ENCODE measurements at regions not wholly inside any gene's neighbourhood (a gene's known extent, or its start where the extent isn't known, plus 50 kb on each side); places are given as distances from the start of the nearest gene placed in this dataset.

DNA sequence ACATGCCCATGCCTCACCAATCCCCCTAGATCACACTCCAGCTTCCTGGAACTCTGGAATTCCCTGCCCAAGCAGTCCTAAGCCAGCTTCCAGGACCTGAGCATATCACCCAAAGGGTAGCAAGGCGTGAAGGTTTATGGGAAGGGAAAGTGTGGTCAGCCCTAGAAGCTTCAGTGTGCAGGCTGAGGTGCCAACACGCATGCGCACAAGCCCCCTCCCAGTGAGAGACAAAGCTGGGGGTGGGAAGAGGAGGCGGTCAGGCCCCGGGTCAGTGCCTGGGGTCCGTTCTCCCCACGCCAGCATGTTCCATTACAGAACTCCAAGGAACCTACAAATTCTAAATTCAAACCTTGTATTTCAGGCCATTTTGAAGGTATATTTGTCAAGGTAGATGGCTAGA, 103.6 kb upstream of the C7orf33 start:
- dilution Hi-C loops (cut with HindIII; ENCODE audit: low sequenced_read_pairs, unreplicated experiment), result no loop called here
- CTCF ChIA-PET, result no interaction called here
- no CpG with 5 or more reads among the region's 7 CpGs for WGBS, 2 experiments (ENCODE audit: extremely low coverage in 2 of 2, insufficient read length in 1 of 2)
- Histone ChIP-seq H3K36me3 (ENCODE audit: control insufficient read depth, insufficient read depth, low read length) (no peaks in the 10 kb centered on the region), H3K4me2 (ENCODE audit: low read depth, low read length) (no peak overlapping the region), H3K4ac (ENCODE audit: low read depth, low read length) (no peak overlapping the region), H2BK20ac (ENCODE audit: low read depth, low read length) (no peak overlapping the region), H4K5ac (ENCODE audit: low read depth, low read length) (no peak overlapping the region), H2AK9ac (replicated peaks; ENCODE audit: low read depth, low read length, poor library complexity) (no peak overlapping the region), H3K79me1 (ENCODE audit: low read depth in 1 of 2, low read length in 2 of 2) (no peaks in the 10 kb centered on the region), H4K8ac (ENCODE audit: low read depth in 2 of 2, low read length in 2 of 2) (no peak overlapping the region), H3K27ac (ENCODE audit: insufficient read depth, low read length) (no peak overlapping the region), H3K14ac (replicated peaks; ENCODE audit: low read depth, low read length) (no peak overlapping the region), H3K18ac (ENCODE audit: low read depth, low read length) (no peak overlapping the region), H3K9me3 (ENCODE audit: control insufficient read depth, insufficient read depth, low read length) (no peaks in the 10 kb centered on the region), H2BK120ac (ENCODE audit: low read depth, low read length) (no peak overlapping the region), H4K20me1 (ENCODE audit: insufficient read depth, low read length) (no peaks in the 10 kb centered on the region), H3K4me3 (ENCODE audit: insufficient read depth, low read depth, low read length) (no peak overlapping the region), H2AFZ (replicated peaks; ENCODE audit: low read length, poor library complexity) (no peak overlapping the region), H4K91ac (ENCODE audit: insufficient read depth, low read depth, low read length) (no peak overlapping the region), H2AK5ac (ENCODE audit: low read depth, low read length) (no peak overlapping the region), H3K27me3 (ENCODE audit: control insufficient read depth, insufficient read depth, low read length) (no peaks in the 10 kb centered on the region), H3K9ac (ENCODE audit: low read depth, low read length) (no peak overlapping the region), H2BK15ac (ENCODE audit: low read depth, low read length) (no peak overlapping the region), H3K56ac (ENCODE audit: extremely low read depth, insufficient read depth, low read length) (no peak overlapping the region), H3K23ac (ENCODE audit: low read depth, low read length) (no peak overlapping the region), H3K4me1 (ENCODE audit: control insufficient read depth, insufficient read depth, low read length) (no peaks in the 10 kb centered on the region), H2BK5ac (ENCODE audit: low read depth, low read length, poor library complexity, severe bottlenecking) (no peak overlapping the region), H3K9me1 (ENCODE audit: insufficient read depth, low read length) (no peaks in the 10 kb centered on the region)
- in situ Hi-C loops (cut with MboI; ENCODE audit: low sequenced_read_pairs), result no loop called here
- POLR2A ChIA-PET (ENCODE audit: unreplicated experiment), result no interaction called here
- intact Hi-C loops (cut with micrococcal nuclease), result no loop called here
- no peak for ATAC-seq (ENCODE audit: low read depth)
- no peak for DNase-seq
- no peak for TF ChIP-seq MAZ (IDR thresholded peaks at IDR 0.05; ENCODE audit: borderline replicate concordance, low read depth, low read length)
- no peak for TF ChIP-seq RFX5 (IDR thresholded peaks at IDR 0.05; ENCODE audit: low read depth, low read length)
- TF ChIP-seq RCOR1 (IDR thresholded peaks at IDR 0.05; ENCODE audit: insufficient replicate concordance, low read length), result no peak
- TF ChIP-seq BHLHE40 (IDR thresholded peaks at IDR 0.05; ENCODE audit: low read depth, low read length), result no peak
- TF ChIP-seq, protein P1, sequence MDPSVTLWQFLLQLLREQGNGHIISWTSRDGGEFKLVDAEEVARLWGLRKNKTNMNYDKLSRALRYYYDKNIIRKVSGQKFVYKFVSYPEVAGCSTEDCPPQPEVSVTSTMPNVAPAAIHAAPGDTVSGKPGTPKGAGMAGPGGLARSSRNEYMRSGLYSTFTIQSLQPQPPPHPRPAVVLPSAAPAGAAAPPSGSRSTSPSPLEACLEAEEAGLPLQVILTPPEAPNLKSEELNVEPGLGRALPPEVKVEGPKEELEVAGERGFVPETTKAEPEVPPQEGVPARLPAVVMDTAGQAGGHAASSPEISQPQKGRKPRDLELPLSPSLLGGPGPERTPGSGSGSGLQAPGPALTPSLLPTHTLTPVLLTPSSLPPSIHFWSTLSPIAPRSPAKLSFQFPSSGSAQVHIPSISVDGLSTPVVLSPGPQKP (IDR thresholded peaks at IDR 0.05; ENCODE audit: borderline replicate concordance, low read depth, low read length), result no peak
- TF ChIP-seq POLR2A (IDR thresholded peaks at IDR 0.05; ENCODE audit: low read depth, low read length), result no peak
- TF ChIP-seq NFE2L2 (IDR thresholded peaks at IDR 0.05; ENCODE audit: low read depth, low read length), result no peak
- TF ChIP-seq SMC3 (IDR thresholded peaks at IDR 0.05; ENCODE audit: low read depth, low read length), result no peak
- TF ChIP-seq CHD1 (IDR thresholded peaks at IDR 0.05; ENCODE audit: low read depth, low read length), result no peak
- TF ChIP-seq FOS (IDR thresholded peaks at IDR 0.05; ENCODE audit: low read depth, low read length), result no peak
- TF ChIP-seq, protein P2, sequence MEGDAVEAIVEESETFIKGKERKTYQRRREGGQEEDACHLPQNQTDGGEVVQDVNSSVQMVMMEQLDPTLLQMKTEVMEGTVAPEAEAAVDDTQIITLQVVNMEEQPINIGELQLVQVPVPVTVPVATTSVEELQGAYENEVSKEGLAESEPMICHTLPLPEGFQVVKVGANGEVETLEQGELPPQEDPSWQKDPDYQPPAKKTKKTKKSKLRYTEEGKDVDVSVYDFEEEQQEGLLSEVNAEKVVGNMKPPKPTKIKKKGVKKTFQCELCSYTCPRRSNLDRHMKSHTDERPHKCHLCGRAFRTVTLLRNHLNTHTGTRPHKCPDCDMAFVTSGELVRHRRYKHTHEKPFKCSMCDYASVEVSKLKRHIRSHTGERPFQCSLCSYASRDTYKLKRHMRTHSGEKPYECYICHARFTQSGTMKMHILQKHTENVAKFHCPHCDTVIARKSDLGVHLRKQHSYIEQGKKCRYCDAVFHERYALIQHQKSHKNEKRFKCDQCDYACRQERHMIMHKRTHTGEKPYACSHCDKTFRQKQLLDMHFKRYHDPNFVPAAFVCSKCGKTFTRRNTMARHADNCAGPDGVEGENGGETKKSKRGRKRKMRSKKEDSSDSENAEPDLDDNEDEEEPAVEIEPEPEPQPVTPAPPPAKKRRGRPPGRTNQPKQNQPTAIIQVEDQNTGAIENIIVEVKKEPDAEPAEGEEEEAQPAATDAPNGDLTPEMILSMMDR (conservative IDR thresholded peaks at IDR 0.05; ENCODE audit: low read depth, low read length), result no peak
- TF ChIP-seq CEBPB (IDR thresholded peaks at IDR 0.05; ENCODE audit: low read depth, low read length), result no peak
- no peak for TF ChIP-seq RAD21 (IDR thresholded peaks at IDR 0.05; ENCODE audit: low read length)
- BruUV-seq (replicated peaks), result no TSS peak

All from IMR-90 (cell line).